GM18909 (cell line): ENCODE measurements at regions not wholly inside any gene's neighbourhood (a gene's known extent, or its start where the extent isn't known, plus 50 kb on each side); places are given as distances from the start of the nearest gene placed in this dataset.

Experiments
- ATAC-seq: cut with Tn5 transposase; IDR thresholded peaks from one replicate; pipeline ENCODE4 v1.9.1; 2021; ENCODE audit warnings: mild to moderate bottlenecking; ENCODE audit not compliant: unreplicated experiment, poor library complexity

DNA sequence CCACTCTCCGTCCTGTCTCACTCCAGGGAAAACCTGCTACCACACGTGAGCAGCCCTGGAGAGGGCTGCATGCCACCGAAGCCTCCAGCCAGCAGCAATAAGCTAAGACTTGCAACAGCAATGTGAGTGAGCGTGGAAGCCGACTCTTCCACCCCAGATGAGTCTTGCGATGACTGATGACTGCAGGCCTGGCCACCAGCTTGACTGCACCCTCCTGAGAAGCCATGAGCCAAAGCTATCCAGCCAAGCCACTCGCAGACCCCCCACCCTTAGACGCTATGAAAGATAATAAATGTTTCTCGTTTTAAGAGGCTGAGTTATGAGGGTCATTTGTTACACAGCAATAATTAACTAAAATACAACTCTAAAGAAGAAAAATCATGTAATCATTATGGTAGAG lies 118.6 kb upstream of the GALNT2 start:
- no peak for ATAC-seq

DNA sequence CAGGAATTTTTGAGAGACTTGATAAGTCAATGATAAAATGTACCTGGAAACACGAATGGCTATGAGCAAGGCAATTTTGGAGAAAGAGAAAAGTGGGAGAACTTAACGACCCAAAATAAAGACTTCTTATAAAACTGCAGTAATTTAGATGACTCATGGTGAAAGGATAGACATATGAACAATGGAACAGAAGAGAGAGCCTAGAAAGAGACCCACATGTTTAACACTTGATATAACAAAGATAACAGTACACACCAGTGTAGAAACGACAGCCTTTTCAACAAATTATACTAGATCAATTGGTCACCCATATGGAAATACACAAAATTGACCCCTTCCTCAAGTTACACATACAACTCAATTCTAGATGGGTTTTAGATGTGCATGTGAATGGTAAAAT lies 117.5 kb upstream of the GALNT2 start:
- ATAC-seq: no peak

DNA sequence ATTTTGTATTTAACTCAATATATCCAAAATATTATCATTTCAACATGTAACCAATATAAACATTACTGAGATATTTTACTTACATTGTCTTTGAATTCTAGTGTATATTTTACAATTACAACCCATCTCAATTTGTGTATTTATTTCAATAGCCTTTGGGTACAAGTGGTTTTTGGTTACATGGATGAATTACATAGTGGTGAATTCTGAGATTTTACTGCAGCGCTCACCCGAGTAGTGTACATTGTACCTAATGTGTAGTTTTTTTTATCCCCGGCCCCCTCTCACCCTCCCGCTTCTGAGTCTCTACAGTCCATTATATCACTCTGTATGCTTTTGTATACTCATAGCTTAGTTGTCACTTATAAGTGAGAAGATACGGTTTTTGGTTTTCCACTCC lies 117.0 kb upstream of the GALNT2 start:
- ATAC-seq: no peak

DNA sequence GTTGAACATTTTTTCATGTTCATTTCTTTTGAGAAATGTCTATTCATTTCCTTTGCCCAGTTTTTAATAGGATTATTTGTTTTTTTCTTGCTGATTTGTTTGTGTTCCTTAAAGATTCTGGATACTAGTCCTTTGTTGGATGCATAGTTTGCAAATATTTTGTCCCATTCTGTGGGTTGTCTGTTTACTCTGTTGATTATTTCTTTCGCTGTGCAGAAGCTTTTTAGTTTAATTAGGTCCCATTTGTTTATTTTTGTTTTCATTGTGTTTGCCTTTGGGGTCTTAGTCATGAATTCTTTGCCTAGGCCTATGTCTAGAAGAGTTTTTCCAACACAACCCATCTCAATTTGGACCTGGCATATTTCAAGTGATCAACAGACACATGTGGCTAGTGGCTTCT lies 116.1 kb upstream of the GALNT2 start:
- no peak for ATAC-seq

DNA sequence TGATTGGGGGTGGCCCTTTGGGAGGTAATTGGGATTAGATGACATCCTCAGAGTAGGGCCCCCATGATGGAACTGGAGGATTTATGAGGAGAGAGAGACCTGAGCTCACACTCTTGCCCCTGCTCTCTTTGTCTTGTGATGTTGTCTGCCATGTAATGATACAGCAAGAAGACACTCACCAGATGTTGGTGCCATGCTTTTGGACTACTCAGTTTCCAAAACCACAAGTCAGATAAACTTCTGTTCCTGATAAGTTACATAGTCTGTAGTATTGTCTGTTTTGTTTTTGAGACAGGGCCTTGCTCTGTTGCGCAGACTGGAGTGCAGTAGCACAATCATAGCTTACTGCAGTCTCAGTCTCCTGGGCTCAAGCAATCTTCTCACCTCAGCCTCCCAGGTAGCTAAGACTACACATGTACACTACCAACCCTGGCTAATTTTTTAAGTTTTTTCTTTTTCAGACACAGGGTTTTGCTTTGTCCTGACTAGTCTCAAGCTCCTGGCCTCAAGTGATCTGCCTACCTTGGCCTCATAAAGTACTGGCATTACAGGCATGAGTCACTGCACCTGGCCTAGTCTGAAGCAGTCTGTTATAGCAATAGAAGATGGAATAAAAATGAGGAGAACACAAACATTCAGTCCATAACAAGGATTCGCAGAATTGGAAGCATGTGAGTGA lies 115.0 kb upstream of the GALNT2 start:
- ATAC-seq: no peak

DNA sequence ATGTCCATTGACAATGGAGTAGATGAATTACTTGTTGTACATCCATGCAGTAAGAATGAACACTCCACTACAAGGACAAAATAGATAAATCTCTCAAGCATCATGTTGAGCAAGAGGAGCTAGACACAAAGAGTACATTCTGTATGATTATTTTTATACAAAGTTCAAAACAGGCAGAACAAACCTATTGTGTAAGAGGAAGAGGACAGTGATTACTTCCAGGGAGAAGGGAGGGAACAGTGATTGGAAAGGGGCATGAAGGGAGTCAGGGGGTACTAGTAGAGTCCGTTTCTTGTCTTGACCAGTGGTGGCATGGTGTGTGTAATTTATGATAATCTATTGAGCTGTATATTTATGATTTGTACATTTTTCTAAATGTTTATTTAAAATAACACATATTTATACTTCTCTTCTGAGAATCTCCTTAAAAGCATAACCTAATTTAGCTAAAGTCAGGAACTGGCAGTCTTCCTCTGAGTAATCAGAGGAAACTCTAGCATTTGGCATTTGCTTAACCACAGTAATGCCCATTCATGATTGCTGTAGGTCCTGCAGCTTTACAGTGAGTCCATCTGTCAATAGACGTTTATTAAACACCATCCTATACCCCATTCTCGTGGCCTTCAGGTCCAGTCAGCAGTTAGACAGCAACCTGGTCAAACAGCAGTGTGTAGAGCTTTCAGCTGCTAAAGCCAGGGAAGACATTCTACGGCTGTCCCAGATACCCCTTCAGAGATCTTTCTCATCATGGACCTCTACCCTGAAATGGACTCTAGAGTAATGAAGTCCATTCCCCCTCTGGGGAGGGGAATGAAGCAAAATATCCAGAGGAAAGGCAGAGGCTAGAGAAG lies 114.1 kb upstream of the GALNT2 start:
- no peak for ATAC-seq

DNA sequence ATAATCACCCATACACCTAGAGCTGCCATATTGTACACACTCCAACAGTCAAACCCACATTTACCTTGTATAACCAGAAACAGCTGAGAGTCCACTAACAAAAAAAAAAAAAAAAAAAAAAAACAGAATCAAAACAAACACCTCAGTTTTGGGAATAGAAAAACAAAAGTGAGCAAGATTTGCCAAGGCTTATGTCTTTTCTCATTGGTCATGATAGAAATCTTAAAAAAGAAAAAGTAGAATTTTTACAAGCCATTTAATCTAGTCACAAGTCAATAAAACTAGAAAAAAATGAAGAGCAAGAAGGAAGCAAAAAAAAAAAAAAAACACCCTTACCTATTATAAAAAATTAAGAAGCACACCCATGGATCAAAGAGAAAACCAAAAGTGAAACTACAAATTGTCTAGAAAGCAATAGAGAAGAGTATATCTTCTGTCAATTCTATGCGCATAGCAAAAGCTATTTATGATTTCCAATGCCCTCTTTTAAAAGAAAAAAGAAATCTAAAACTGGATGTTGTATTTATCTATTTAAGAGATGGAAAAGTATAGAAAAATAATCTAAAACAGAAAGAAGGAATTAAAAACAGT lies 113.2 kb upstream of the GALNT2 start:
- ATAC-seq: no peak

DNA sequence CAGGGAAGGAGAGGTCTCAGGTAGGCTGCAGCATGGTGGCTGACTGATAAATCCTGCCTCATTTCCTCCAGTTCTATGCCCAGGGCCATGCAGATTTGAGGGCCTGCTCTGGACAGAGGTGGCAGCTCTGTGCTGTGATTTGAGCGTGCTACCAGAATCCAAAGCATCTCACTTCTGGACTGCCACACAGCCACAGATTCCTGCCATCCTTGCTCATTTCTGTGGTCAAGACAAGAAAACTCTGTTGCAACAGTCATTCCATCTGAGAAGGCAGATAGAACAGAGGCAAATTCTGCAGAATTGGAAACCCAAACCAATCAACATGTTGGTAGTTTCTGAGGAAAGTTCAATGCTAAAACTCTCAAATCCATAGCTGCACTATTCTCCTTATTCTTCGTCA lies 102.8 kb upstream of the GALNT2 start:
- ATAC-seq: no peak

DNA sequence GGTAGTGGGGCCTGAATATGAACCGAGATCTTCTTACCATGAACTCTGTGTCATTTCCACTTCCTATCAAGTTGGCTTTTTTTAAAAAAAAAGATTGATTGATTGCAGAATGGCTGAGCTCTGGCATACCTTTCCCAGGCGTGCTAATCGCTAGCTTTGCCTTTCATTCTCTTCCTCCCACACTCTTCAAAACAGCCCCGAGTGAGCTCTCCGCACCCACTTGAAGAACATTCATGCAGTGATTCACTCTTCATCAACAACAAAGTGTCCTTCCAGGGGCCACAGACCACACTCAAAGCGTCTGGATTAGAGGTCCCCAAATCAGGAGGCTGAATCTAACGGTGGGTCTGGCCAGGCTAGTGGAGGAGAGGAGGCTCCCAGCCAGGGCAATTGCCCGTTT lies 96.3 kb upstream of the GALNT2 start:
- ATAC-seq: no peak

DNA sequence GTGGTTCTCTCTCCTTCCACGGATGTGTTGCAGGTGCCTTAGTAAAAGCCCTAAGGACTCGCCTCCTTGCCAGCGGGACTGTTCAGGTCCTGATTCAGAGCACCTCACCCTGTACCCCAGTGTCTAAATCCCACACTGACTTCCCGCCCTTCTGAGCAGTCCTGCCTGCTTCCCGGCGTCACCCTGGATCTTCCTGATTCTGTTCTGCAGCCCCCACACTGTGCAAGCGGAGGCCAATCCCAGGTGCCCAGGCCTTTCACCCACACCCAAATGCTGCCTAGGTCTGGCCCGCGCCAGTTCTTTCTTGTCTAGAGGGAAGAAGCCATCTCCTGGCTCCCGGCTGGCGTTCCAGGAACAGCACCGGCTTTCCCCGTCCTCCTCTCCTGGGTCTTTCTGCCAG lies 95.9 kb upstream of the GALNT2 start:
- no peak for ATAC-seq

DNA sequence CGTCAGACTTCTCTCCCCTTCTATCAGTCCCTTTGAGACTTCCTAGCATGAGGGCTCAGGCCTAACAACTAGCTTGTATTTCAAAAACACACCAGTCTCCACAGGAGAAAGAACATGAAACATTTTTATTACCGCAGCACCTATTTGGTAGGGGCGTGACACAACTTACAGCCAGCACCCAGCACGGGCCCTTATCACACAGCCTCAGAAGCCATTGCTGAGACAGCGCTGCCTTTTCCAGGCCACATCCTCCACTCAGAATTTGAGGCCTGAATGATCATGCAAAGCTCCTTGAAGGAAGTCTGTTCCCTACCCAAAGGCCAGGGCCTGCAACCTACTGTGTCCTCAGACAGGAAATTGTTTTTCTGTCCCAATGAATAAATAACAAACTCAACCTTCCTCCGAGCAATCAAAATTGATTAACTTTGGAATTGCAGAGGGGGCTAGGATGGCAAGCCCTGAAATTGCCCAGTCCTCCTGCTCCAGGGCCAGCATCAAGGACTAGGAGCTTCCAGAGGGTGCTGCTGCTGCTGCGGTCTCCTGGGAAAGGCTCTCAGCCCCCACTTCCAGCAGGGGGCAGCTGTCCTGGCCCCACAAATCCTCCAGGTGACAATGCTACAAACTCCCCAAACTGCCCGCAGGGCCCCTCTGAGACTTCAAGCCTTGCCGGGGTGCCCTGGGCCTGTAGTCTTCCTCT lies 94.3 kb upstream of the GALNT2 start:
- ATAC-seq: no peak

DNA sequence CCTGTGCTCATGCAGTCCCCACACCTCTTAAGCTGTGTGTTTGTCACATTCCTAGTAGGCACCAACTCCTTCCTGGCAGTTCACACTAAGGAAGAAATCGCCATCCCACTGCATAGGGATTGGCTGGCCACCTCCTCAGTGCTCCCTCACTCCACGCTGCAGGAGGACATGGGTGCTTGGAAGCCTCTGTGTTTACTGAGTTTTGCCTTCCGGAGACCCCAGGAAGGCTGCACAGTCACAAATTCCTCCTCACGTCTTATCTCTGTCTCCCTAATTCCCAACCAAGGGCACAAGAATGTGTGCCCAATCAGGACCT lies 93.8 kb upstream of the GALNT2 start:
- ATAC-seq: no peak

DNA sequence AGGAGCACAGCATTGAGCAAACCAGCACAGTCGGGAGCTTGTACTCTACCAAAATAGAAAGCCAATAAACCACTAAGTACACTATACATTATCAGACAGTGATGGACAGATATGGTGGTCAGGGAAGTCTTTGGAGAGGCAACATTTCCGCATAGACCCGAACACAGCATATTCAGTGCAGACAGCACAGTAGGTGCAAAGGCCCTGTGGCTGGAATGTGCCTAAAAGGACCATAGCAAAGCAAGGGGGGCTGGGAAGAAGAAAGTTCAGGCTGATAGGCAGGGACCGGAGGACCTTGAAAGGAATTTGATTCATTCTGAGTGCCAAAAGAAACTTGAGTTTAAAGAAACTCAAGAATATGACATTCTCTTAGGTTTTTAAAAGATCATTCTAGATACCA lies 92.0 kb upstream of the GALNT2 start:
- ATAC-seq: no peak

DNA sequence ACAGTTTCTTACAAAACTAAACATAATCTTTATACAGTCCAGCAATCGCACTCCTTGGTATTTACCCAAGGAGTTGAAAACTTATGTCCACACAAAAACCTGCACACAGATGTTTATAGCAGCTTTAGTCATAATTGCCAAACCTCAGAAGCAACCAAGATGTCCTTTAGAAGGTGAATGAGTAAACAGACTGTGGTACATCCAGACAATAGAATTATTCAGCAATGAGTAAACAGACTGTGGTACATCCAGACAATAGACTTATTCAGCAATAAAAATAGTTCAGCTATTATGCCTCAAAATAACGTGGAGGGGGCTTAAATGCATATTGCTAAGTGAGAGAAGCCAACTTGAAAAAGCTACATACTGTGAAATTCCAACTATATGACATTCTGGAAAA lies 87.0 kb upstream of the GALNT2 start:
- ATAC-seq: no peak

DNA sequence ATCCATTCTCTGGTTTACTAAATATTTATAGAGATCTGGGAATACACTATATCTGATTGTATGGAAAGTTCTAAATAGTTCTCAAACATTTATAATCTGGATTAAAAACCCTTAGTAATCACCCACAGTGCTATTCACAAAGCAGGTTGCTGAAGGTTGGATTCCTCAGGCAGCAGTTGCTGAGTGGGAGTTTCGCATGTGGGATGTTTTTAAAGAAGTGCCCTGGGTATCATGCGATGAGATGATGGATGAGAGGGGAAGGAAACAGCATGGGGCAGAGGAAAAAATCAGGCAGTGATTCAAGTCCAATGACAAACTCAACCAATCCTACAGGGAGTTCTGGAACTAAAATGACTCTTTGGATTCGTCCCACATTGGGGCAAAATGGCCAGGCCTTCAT lies 85.3 kb upstream of the GALNT2 start:
- ATAC-seq: no peak

DNA sequence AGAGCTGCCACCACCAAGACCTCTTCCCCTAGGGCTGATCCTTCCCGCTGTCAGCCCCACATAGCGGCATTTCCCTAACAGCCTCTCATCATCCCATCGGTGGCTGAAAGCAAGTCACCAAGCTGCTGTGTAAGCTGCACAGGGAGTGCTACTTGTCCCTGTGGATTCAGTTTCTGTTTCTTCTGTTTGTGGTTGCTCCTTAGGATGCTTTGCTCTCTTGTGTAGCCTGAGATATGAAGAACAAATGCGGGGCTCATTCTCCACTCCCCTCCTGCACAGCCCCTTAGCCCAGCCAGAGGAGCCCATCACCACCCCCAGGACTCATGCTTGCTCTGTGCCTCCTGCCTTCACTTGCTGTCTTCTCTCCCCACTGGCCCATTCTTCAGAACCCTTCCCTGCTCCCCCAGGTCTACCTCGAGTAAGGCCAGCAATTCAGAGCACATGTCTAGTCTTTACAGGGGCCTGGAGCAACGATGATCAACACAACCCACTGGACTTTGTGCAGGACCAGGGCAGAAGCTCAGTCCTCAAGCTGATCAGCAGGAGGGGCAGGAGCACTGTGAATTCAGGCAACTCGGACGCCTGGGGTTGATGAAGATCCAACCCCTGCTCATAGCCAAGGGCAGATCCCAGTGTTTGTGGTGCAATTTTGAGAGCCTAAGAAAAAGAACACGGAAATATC lies 82.6 kb upstream of the GALNT2 start:
- ATAC-seq: no peak

DNA sequence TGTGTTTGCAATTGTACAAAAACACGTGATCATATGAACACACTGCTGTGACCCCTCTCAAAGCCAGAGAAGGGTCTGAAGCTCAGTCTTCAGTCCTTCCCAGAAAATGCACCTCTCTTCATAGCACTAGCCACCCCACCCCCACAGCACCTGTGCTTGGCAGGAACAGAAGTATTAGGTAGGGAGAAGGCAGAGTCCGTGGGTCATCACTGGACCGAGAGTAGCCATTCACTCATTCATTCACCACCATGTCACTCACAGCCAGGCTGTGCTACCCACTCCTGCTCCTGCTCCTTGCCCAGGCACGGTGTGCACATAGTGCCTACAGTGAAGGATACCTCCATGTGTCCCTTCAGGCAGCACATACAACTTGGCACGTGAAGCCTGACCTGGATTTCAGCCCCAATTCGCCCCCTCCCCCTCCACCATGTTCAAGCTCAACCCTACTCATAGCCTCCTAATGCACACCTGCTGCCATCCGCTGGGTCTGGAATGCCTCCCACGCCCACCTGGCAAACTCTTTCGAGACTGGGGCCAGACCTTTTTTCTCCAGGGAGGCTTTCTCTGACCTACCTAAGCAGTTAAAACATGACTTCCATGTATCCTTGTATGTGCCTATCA lies 81.9 kb upstream of the GALNT2 start:
- ATAC-seq: no peak

DNA sequence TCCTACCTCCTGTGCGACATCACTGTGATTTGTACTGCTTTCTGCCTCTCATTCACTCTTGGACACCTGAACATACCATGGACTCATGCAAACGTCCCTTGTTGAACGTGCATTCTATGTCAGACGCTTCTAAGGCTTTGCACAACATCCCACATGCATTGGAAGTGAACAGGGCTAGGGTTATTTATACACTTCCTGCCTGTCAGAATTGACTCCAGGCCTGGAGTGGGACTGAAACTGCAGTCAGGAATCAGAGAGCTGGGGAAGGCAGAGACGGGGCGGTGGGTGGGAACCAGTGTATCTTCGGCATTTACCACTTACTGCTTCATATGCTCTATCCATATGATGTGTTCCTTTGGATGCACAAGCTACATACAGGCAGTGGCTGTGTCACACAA lies 81.4 kb upstream of the GALNT2 start:
- no peak for ATAC-seq

DNA sequence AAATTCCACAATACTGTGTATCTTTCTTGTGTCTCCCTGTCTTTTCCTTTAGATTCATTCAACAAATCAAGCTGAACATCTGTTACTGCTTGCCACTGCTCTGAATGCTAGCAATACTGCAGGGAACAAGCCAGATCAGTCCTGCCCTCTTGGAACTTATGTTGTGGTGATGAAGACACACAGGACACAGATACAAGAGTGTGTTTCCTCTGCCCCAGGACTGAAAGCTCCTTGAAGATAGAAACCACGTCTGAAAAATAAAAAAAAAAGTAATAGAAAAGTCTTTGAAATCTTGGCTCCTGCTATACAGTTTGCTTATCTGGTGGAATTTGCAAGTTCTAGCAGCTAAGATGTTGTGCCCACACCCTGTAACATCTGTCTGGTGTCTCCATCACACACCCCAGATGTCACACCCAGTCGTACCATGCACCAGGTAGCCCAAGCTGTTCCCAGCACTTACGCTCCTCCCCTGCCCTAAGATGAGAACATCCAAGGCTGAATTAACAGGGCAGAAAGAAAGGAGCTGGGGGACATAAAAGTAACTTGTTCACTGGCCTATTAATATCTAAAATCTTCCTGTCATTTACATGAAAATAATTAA lies 80.2 kb upstream of the GALNT2 start:
- no peak for ATAC-seq

DNA sequence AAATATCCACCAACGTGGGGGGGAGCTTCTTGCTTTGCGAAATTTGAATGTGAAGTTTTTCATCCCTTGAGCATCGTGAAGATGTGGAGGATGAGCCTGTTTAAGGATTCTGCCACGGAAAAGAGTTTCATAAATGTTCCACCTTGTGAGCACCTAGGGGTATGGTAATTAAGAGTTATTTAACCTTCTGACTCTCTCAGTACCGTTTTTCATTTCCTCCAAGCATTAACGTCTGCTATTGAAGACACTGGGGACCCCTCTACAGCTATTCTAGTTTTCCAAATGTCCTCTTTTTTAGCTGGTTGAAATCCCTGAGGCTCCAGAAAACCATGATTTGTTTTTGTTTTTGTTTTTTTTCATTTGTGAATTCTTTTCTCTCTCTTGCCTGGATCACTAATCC lies 79.1 kb upstream of the GALNT2 start:
- no peak for ATAC-seq
